Nucleus accumbens (tissue), 56 donors: ENCODE measurements at regions not wholly inside any gene's neighbourhood (a gene's known extent, or its start where the extent isn't known, plus 50 kb on each side); places are given as distances from the start of the nearest gene placed in this dataset.
"Not testable (repeated sequence)": the region's sequence is repeated elsewhere in the genome, so short reads cannot be mapped to it uniquely, and the experiment has no call there.

Experiments used
- DNase-seq, 56 donors: peaks; one replicate each; lab custom pipeline; 2025; lab: John Stamatoyannopoulos, UW

DNA sequence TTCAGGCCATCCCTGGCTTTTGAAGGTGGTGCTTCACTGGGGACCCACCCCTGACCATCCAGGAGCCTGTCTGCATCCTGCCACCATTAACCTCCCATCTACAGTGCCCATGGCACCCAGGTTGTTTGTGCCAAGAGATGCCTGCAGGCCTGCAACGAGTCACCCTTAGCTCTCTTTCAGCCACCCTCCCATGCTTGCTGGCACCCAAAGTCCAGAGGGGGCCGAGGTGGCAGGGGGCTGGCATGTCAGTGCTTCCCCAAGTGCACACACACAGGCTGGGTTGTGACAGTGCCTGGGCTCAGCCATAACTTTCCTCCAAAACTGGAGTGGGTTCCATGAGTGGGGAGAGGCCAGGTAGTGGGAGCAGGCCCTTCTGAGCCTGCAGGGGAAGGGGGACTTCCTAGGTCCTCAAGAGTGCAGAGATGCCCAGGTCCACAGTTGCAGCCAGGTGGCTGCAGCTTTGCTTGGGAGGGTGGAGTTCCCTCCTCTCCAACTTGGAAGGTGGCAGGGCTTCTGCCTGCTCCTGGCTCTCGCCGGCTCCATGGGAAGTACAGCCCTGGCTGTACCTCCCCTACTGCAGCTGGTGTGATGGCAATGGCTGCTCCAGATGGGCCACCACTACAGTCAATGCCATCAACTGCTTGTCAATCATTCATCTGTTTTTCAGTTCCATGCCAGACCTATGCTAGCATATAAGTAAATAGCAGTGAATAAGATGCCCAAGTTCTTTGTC, 235.9 kb upstream of the GIMD1 start:
- DNase-seq: no peak

GRCh38 chr4:106603471-106603870, 234.9 kb upstream of the GIMD1 start:
- no peak for DNase-seq

GRCh38 chr4:106602711-106603110, 234.1 kb upstream of the GIMD1 start:
- no peak for DNase-seq

- DNase-seq: no peak
Observed at GRCh38 chr4:106601519-106601918, 232.9 kb upstream of the GIMD1 start.

- no peak for DNase-seq
Observed at GRCh38 chr4:106595906-106596305, 227.3 kb upstream of the GIMD1 start.

DNA sequence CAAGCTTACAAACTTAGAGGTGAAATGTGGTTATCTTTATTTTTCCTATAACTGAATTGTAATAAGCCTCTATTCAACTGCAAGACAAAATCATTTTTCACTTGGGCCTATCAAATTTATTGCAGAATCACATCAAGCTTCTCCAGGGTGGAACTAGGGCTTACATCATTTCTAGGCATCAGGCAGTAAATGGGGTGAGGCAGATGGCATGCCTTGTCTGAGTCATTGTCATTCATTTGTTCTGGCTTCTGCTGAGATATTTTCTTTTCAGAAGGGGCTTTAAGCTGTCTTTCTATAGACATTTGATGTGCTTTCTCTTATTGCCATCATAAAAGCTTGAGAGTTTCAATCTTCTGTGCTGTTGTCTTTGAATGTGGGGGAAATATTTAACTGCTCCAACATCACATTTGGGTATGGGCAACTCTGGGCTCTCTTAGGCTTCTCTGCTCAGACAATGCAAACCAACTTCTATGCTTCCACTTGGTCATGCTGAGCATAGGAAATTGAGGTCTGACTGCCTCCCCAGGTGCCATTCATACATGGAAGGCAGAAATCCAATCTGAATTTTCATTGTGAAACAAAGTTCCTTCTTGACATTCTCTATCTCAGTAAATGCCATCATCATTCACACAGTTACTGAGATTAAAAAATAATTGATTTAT, 225.8 kb upstream of the GIMD1 start:
- DNase-seq: no peak

DNA sequence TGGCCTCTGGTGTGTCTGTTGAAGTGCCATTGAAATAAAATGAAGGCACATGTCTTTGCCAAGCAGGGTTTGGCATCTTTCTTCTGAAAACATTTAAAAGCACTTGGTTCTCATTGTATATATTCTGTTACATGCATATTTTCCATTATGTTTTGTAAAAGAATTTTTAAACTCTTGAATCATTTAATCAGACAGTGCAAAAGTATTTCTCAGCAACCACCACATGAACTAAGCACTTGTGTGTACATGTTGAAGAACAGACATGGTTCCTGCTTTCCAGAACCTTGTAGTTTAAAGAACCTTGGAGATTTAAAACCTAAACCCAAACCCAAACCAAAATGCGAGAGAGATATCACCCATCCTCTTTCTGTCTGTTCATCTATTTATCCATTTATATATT, 220.3 kb upstream of the GIMD1 start:
- DNase-seq: no peak

DNA sequence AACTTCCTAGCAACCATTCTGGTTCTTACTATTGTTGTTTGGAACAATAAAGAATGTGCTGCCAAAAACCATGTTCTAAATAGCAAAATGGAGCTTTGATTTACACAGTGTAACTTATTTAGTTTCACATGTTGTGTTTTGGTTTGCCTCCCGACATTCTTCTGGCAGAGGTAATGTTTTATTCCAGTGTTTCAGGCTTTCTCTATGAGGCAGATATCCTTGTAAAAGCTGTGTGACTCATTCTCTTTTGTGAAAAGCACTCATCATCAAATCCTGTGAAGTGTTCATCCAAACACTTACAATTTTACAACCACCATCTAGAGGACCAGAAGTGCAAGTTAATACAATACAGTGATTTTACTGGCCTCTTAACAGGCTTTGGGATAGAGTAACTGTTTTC, 219.0 kb upstream of the GIMD1 start:
- DNase-seq: no peak

GRCh38 chr4:106585915-106586349, 217.4 kb upstream of the GIMD1 start:
- DNase-seq: no peak

DNA sequence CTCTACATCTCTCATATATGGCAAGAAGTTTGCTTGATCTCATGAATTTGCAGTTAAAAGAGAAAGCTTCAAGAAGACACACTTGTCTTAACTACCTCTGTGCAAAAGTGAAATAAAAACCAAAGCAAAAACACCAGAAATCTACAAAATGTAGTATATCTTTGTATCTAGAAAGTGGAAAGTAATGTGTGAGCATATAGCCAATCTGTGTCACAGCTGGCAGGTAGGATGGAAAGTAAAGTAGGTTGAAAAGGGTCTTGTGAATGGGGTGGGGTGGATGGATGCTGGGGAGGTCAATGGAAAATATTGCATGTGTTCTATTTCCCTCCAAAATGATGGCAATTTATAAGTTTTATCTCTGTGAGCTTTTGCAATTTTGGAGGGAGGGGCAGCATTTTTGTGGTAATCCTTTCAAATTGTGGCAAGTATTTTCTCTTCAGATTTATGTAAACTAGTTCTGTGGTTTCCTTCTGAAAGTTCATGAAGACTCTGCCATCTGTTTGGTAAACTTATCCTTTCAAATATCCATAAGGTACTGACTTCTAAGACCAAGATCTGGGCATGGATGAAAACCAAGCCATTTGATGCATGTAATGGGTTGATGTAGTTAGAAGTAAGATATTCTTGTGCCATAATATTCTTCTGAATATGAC, 215.9 kb upstream of the GIMD1 start:
- DNase-seq: no peak

DNA sequence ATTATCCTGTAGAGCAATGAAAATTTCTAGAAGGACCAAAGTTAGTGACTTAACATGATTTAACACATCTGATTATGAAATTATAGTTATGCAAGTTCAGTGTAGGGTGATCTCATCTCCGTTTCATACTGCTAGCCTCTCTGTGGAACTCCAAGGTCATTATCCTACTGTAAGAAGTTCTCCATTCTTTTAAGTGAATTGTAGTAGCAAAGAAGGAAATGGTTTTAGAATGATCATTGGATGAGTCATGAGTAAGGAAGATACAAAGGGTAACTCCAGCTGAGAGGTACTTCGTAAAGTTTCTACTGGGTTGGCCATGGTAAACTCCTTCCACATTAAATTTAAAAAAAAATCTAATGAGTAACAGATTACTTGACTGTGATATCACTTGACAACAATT, 215.0 kb upstream of the GIMD1 start:
- no peak for DNase-seq

DNA sequence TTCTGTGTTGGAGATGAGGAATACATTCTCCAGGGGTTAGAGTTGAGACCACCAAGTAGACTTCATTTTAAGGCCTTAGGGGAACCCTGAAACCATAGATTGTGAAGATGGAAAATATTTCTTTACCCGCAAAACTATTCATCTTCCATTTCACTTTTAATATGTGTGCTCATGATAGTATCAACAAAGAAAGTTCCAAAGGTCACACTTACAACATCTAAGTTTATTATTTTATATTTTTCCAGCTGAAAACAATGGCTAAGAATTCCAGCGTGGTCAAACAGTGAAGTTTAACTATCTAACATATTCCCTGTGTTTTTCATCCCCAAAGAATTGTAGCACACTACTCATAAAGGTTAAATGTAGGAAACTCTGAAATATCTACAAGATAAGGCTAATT, 214.5 kb upstream of the GIMD1 start:
- DNase-seq: no peak

DNA sequence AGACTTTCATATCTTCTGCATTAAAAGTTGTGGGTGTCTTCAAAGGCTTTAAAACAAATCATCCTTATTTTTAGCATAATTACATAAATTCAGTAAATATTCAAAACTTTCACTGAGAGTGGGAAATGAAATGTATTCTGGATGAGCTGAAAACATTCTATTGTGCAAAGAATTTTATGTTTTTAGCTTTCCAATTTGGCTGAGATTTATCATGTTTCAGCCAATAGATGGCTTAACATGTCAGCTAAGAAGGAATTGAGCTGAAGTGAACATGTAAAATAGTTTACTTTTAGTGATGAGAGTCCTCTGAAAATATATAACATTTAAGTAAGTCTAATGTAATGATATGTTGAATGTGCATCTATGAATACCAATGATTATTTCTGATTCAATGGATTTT, 213.5 kb upstream of the GIMD1 start:
- DNase-seq: no peak

DNA sequence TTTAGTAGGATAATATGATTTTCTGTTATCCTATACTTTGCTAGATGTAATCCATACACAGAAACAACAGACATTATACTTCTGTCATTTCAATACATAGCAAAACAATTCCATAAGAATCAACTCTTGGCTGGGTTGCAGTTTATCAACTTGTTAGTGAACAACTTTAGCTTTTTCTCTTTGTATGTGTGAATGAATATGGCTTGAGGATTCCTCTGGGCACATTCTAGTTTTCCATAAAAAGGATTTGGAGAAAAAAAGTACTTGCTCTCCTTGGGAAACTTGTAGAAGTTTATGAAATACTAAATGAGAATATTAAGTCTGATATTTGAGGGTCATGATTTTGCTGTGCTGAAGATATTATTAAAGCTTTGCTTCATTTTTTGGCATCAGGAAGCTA, 210.7 kb upstream of the GIMD1 start:
- DNase-seq: no peak

DNA sequence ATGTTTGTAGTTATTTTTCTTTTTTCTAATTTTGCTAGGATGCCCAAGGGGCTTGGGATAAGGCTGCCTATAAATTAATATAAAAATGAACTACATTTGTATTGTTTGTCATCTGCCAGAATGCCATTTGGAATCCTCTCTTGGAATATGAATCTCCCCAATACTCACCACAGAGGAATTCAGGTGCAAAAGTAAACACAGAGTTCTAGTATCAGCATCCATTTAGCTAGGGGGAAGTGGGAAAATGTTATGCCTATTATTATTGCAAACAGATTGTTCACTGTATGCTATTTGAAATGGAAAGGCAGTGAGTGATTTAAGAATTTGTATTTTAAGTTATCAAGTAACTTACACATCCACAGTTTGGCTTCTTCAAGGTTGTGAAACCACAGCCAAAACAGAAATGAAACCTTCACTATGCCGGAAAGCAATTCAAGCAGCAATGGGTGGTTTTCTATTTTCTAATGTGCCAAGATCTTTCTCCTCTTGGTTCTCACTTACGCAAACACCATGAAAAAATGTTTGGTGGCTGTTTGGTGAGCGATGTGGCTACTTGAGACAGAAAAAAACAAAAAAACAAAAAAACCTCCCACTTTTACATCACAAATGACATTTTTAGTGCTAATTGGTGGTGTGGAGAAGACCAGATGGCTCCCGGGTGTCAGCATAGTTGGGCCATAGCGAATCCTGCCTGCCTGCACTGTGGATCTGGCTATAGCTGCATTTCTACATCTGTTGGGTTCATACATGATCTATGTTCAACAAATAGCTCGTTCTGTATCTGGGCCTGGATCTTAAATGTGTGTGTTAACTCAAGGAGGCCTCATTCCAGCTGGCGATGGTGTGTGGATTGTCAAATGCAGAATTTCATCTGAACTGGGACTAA, 200.8 kb upstream of the GIMD1 start:
- no peak for DNase-seq

DNA sequence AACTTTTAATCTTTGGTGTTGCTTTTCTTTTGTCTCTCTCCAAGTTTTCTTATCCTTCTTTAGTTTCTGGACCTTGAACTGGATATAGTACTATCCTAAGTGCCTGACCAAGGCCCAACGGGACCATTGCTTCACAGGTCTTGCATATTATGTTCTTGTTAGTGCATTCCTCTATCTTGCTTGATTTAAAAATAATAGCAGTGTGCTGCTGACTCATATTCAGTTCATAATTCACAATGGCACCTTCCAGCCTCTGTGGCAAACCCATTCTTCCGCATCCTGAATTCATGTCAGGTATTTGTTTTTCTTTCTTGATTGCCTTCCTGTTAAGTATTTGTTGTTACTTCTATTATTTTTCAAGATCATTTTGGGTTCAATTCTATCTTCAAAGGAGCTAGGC, 197.1 kb upstream of the GIMD1 start:
- no peak for DNase-seq

DNA sequence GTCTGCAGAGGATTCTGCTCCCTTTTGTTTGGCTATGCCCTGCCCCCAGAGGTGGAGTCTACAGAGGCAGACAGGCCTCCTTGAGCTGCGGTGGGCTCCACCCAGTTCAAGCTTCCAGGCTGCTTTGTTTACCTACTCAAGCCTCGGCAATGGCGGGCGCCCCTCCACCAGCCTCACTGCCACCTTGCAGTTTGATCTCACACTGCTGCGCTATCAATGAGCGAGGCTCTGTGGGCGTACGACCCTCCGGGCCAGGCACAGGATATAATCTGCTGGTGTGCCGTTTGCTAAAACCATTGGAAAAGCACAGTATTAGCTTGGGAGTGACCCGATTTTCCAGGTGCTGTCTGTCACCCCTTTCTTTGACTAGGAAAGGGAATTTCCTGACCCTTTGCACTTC, 195.1 kb upstream of the GIMD1 start:
- not testable (repeated sequence) for DNase-seq

DNA sequence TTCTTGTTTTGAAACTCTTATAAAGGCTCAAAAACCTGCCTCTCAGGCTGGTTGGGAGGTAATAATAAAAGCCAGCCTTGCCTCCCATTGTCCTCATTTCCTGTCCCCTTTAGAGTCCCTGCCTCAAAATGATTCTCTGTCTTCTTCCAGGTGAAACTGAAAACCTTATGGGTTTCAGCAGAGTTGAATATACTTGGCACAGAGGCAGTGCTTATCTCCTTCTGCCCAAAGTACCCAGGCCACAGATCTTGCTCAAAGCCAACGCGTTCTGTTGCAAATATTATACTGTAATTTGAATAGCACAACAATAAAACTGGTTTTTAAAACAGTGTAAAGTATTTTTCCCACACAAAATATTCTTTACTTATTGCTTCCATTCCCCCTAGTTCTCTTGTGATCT, 183.1 kb upstream of the GIMD1 start:
- no peak for DNase-seq

DNA sequence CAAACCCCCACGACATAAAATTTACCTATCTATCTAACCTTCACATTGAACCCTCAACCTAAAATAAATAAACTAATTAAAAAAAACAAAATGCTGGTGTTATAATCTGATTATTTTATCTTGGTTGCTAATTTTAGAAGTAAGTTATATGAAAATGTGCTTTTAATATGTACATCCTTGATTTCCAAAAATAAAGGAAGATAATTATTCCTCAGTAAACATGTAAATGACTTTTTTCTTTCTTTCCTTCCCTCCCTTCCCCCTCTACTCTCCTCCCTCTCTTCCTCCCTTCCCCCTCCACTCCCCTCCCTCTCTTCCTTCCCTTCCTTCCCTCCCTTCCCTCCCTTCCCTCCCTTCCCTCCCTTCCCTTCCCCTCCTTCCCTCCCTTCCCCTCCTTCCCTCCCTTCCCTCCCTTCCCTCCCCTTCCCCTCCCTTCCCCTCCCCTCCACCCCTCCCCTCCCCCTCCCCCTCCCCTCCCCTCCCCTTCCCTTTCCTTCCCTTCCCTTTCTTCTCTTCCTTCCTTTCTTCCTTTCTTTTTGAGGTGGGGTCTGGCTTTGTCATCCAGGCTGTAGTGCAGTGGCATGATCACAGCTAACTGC, 180.0 kb upstream of the GIMD1 start:
- no peak for DNase-seq

DNA sequence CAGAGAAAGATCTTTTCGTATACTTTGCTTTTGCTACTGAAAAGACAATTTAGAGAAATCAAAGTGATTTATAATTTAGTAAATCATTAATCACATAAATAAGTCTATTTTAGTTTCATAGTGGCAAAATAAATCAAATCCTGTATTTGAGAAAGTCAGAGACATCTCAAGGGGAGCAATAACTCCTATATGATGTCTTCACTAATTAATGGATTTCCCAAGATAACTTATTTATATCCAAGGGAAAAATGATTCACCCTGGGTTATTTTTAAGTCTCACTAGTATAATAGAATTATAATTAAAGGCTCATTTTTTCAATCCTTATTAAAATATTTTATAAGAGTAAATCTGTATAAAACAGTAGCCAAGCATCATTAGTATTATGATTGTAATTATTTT, 177.8 kb upstream of the GIMD1 start:
- DNase-seq: no peak

DNA sequence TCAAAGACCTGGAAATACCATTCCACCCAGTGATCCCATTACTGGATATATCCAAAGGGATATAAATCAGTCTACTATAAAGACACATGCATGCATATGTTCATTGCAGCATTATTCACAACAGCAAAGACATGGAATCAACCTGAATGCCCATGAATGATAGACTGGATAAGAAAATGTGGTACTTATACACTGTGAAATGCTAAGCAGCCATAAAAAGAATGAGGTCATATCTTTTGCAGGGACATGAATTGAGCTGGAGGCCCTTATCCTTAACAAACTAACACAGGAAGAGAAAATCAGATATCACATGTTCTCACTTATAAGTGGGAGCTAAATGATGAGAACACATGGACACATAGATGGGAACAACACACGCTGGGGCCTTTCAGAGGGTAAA, 174.0 kb upstream of the GIMD1 start:
- not testable (repeated sequence) for DNase-seq
